Osteoblast (primary cell): ENCODE measurements at regions not wholly inside any gene's neighbourhood (a gene's known extent, or its start where the extent isn't known, plus 50 kb on each side); places are given as distances from the start of the nearest gene placed in this dataset.

ENCODE experiments used
- DNase-seq: peaks from one replicate; pipeline ENCODE4 v3.0.0; 2011; ENCODE audit warnings: low spot score, mixed read lengths; ENCODE audit not compliant: insufficient read length; ENCODE audit errors: missing footprints
- H2AFZ ChIP-seq: 2 replicates; pipeline ENCODE4 v1.6.0; 2011; ENCODE audit warnings: mild to moderate bottlenecking, low read length
- H3K27ac ChIP-seq: 2 replicates; pipeline ENCODE4 v1.5.1; 2011; ENCODE audit warnings: mild to moderate bottlenecking, low read depth, low read length, moderate library complexity
- H3K27me3 ChIP-seq: 2 replicates; pipeline ENCODE4 v1.6.0; 2012; ENCODE audit warnings: mild to moderate bottlenecking, control low read depth, inconsistent platforms, low read length, moderate library complexity; ENCODE audit not compliant: insufficient read depth
- H3K36me3 ChIP-seq: 2 replicates; pipeline ENCODE4 v1.5.1; 2011; ENCODE audit warnings: mild to moderate bottlenecking, low read length, control low read depth, moderate library complexity; ENCODE audit not compliant: insufficient read depth
- H3K4me1 ChIP-seq: 2 replicates; pipeline ENCODE4 v1.5.1; 2011; ENCODE audit warnings: mild to moderate bottlenecking, low read length, control low read depth, moderate library complexity; ENCODE audit not compliant: insufficient read depth
- H3K4me2 ChIP-seq: 2 replicates; pipeline ENCODE4 v1.6.0; 2011; ENCODE audit warnings: mild to moderate bottlenecking, low read length; ENCODE audit not compliant: insufficient read depth
- H3K4me3 ChIP-seq: fragments of 200-600 bp; sonication (generic); 3 replicates; pipeline ENCODE4 v1.5.1; 2012; ENCODE audit warnings: mild to moderate bottlenecking, low read length, inconsistent platforms; ENCODE audit not compliant: insufficient read depth
- H3K79me2 ChIP-seq: 2 replicates; pipeline ENCODE4 v1.6.0; 2012; ENCODE audit warnings: mild to moderate bottlenecking, low read length, control low read depth, inconsistent platforms; ENCODE audit not compliant: insufficient read depth
- H3K9me3 ChIP-seq: 2 replicates; pipeline ENCODE4 v1.5.1; 2011; ENCODE audit warnings: low read depth, low read length, control low read depth
- H4K20me1 ChIP-seq: 2 replicates; pipeline ENCODE4 v1.6.0; 2012; ENCODE audit warnings: mild to moderate bottlenecking, low read length, control low read depth; ENCODE audit not compliant: insufficient read depth
- CTCF ChIP-seq: IDR thresholded peaks from 2 replicates; pipeline ENCODE4 v1.5.1; 2011; ENCODE audit warnings: mild to moderate bottlenecking, low read depth, low read length, moderate library complexity; ENCODE audit errors: extremely low read depth

DNA sequence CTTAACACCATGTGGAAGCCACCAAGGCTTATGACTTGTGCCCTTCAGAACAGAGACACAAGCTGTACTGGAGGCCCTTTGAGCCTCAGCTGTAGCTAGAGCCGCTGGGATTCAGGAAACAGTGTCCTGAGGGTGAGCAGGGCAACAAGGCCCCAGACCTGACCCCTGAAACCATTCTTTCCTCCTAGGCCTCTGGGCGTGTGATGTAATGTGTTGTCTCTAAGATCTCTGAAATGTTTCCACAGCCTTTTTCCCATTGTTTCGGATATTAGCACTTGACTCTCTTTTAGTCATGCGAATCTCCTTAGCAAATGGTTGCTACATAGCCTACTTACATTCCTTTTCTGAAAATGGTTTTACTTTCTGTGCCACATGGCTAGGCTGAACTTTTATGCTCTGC is 114.9 kb downstream of the CD8B2 start:
- Histone ChIP-seq H2AFZ (no peak overlapping the region), H3K4me1 (no peaks in the 10 kb centered on the region), H3K27me3 (no peaks in the 10 kb centered on the region), H3K27ac (no peak overlapping the region), H3K79me2 (no peaks in the 10 kb centered on the region), H3K4me2 (no peak overlapping the region), H4K20me1 (no peaks in the 10 kb centered on the region), H3K4me3 (no peak overlapping the region), H3K9me3 (no peaks in the 10 kb centered on the region), H3K36me3 (no peaks in the 10 kb centered on the region)
- DNase-seq, result no peak
- TF ChIP-seq CTCF, result no peak

GRCh38 chr2:106606652-106607051 is 119.5 kb downstream of the CD8B2 start:
- no peaks in the 10 kb centered on the region for H3K79me2 ChIP-seq
- no peak overlapping the region for H3K27ac ChIP-seq
- DNase-seq, result no peak
- no peaks in the 10 kb centered on the region for H3K36me3 ChIP-seq
- H3K9me3 ChIP-seq, result no peaks in the 10 kb centered on the region
- no peak overlapping the region for H3K4me3 ChIP-seq
- H2AFZ ChIP-seq, result no peak overlapping the region
- no peak overlapping the region for H3K4me2 ChIP-seq
- no peaks in the 10 kb centered on the region for H3K4me1 ChIP-seq
- H4K20me1 ChIP-seq, result no peaks in the 10 kb centered on the region
- TF ChIP-seq CTCF, result no peak
- no peaks in the 10 kb centered on the region for H3K27me3 ChIP-seq

DNA sequence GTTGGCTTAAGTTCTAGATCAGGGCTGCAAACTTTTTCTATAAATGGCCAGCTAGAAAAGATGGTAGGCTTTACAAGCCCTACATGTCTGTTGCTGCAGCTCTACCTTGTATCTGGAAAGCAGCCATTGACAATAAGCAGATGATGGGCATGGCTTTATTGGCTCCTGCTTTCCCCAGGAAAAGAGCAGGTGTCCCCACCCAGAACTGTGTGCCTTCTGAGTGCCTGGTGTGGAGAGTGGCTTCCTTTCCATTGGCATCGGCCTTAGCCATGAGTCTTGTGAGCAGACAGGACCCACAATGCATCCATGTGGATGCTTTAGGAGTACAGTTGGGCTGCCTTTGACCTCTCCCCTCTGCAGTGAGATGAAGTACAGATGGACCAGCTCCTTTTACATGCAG is 120.2 kb downstream of the CD8B2 start:
- no peaks in the 10 kb centered on the region for H3K27me3 ChIP-seq
- H3K36me3 ChIP-seq, result no peaks in the 10 kb centered on the region
- TF ChIP-seq CTCF, result no peak
- H3K9me3 ChIP-seq, result no peaks in the 10 kb centered on the region
- H3K79me2 ChIP-seq, result no peaks in the 10 kb centered on the region
- no peak overlapping the region for H2AFZ ChIP-seq
- no peak overlapping the region for H3K4me2 ChIP-seq
- no peak overlapping the region for H3K27ac ChIP-seq
- H3K4me1 ChIP-seq, result no peaks in the 10 kb centered on the region
- DNase-seq, result no peak
- H3K4me3 ChIP-seq, result no peak overlapping the region
- no peaks in the 10 kb centered on the region for H4K20me1 ChIP-seq

GRCh38 chr2:106609780-106610179 is 122.6 kb downstream of the CD8B2 start:
- no peak for TF ChIP-seq CTCF
- no peaks in the 10 kb centered on the region for H4K20me1 ChIP-seq

More at GRCh38 chr2:106609780-106610179, 122.6 kb downstream of the CD8B2 start:
- DNase-seq, result no peak
- no peaks in the 10 kb centered on the region for H3K36me3 ChIP-seq
- no peak overlapping the region for H3K27ac ChIP-seq
- no peaks in the 10 kb centered on the region for H3K4me1 ChIP-seq
- H3K27me3 ChIP-seq, result no peaks in the 10 kb centered on the region
- H3K9me3 ChIP-seq, result no peaks in the 10 kb centered on the region
- no peaks in the 10 kb centered on the region for H3K79me2 ChIP-seq
- H3K4me2 ChIP-seq, result no peak overlapping the region
- no peak overlapping the region for H2AFZ ChIP-seq
- H3K4me3 ChIP-seq, result no peak overlapping the region
